Hematopoietic multipotent progenitor cell (in vitro differentiated cells): ENCODE measurements at regions not wholly inside any gene's neighbourhood (a gene's known extent, or its start where the extent isn't known, plus 50 kb on each side); places are given as distances from the start of the nearest gene placed in this dataset.
"Not testable (repeated sequence)": the region's sequence is repeated elsewhere in the genome, so short reads cannot be mapped to it uniquely, and the experiment has no call there.

Source experiments
- DNase-seq, 3 donors: peaks; one replicate each; pipeline ENCODE4 v3.0.0-alpha.2; 2011 to 2015; ENCODE audit warnings: low read depth in 2 of 3, low spot score in 2 of 3

DNA sequence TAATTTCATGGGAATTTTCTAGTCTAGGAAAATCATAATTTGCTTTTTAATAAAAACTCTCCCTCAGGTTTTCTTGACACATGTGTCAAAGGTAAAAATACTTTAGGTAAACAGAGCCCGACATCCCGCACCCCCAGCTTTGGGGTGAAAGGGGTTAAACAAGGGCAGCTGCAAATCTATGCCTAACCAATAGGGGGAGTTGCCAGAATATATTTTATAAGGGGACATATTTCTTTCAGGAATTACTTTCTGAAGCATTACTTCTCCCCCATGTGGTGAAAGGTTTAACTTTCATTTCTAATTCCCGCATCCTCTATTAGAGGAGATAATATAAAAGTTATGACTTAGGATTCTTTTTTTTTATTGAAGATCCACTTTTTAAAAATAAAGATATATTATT lies 53.9 kb upstream of the HEPH start:
- DNase-seq: peak in 2 of 3 donors; percentile 26 to 62

- DNase-seq: not testable (repeated sequence)
Measured at GRCh38 chrX:66107860-66108259, 56.2 kb upstream of the HEPH start.

DNA sequence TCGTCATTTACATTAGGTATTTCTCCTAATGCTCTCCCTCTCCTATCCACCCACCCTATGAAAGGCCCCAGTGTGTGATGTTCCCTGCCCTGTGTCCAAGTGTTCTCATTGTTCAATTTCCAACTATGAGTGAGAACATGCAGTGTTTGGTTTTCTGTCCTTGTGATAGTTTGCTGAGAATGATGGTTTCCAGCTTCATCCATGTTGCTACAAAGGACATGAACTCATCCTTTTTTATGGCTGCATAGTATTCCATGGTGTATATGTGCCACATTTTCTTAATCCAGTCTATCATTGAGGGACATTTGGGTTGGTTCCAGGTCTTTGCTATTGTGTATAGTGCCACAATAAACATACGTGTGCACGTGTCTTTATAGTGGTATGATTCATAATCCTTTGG lies 61.6 kb upstream of the HEPH start:
- not testable (repeated sequence) for DNase-seq

GRCh38 chrX:66098162-66098561 lies 58.3 kb upstream of the VSIG4 start:
- DNase-seq: no peak

DNA sequence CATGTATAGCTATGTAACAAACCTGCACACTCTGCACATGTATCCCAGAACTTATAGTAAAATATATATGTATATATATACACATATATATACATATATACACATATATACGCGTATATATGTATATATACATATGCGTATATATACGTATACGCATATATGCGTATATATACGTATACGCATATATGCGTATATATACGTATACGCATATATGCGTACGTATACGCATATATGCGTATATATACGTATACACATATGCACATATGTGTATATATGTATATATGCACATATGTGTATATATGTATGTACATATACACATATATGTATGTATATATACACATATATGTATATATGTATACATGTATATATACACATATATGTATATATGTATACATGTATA lies 57.1 kb upstream of the VSIG4 start:
- not testable (repeated sequence) for DNase-seq

DNA sequence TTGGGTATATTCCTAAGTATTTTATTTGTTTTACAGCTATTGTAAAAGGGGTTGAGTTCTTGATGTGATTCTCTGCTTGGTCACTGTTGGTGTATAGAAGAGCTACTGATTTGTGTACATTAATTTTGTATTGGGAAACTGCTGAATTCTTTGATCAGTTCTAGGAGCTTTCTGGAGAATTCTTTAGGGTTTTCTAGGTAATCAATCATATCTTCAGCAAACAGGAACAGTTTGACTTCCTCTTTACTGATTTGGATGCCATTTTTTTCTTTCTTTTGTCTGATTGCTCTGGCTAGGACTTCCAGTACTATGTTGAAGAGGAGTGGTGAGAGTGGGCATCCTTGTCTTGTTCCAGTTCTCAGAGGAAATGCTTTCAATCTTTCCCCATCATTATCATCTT lies 50.1 kb upstream of the VSIG4 start:
- DNase-seq: not testable (repeated sequence)
